ENCODE measurements at regions not wholly inside any gene's neighbourhood (a gene's known extent, or its start where the extent isn't known, plus 50 kb on each side); places are given as distances from the start of the nearest gene placed in this dataset.

DNA sequence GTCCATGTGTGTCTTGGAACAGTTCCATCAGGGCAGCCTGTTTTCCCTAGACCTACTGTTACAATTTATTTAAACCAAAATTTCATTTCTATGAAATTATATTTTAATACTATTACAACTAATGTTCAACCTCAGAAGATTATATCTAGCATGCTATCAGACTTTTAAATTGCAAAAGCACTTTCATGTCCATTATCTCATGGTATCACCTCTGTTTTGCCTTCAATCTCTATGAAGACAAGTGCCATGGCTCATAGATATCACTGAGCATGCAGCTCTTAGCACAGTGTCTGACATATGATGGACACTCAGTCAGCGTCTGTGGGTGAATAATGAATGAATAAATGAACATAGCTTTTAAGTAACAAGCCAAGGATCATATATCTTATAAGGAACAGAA lies 288.8 kb downstream of the RAD51AP2 start:
- H3K9me3 ChIP-seq: no peaks in the 10 kb centered on the region
- TF ChIP-seq NRF1 (IDR thresholded peaks at IDR 0.05; ENCODE audit: low read depth, low read length): no peak
- no peak for TF ChIP-seq PBX3 (IDR thresholded peaks at IDR 0.05)
- no peak for TF ChIP-seq POLR2AphosphoS5 (IDR thresholded peaks at IDR 0.05; ENCODE audit: low read depth, low read length)
- TF ChIP-seq, protein P1, sequence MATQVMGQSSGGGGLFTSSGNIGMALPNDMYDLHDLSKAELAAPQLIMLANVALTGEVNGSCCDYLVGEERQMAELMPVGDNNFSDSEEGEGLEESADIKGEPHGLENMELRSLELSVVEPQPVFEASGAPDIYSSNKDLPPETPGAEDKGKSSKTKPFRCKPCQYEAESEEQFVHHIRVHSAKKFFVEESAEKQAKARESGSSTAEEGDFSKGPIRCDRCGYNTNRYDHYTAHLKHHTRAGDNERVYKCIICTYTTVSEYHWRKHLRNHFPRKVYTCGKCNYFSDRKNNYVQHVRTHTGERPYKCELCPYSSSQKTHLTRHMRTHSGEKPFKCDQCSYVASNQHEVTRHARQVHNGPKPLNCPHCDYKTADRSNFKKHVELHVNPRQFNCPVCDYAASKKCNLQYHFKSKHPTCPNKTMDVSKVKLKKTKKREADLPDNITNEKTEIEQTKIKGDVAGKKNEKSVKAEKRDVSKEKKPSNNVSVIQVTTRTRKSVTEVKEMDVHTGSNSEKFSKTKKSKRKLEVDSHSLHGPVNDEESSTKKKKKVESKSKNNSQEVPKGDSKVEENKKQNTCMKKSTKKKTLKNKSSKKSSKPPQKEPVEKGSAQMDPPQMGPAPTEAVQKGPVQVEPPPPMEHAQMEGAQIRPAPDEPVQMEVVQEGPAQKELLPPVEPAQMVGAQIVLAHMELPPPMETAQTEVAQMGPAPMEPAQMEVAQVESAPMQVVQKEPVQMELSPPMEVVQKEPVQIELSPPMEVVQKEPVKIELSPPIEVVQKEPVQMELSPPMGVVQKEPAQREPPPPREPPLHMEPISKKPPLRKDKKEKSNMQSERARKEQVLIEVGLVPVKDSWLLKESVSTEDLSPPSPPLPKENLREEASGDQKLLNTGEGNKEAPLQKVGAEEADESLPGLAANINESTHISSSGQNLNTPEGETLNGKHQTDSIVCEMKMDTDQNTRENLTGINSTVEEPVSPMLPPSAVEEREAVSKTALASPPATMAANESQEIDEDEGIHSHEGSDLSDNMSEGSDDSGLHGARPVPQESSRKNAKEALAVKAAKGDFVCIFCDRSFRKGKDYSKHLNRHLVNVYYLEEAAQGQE (IDR thresholded peaks at IDR 0.05; ENCODE audit: low read depth, low read length): no peak
- TF ChIP-seq CHD2 (IDR thresholded peaks at IDR 0.05; ENCODE audit: low read length, partially characterized antibody): peak; percentile 33
- no peak for TF ChIP-seq EZH2phosphoT487 (IDR thresholded peaks at IDR 0.05; ENCODE audit: borderline replicate concordance, low read depth)
- 0 out of 2 replicates have a peak, but pooled peaks have one; percentile 37 for TF ChIP-seq RCOR1 (IDR thresholded peaks at IDR 0.05; ENCODE audit: low read length)
- TF ChIP-seq TCF12 (IDR thresholded peaks at IDR 0.05): no peak
- TF ChIP-seq EP300 (IDR thresholded peaks at IDR 0.05; ENCODE audit: borderline replicate concordance in 1 of 2, low read depth in 1 of 2, low read length in 1 of 2): peak in 1 of 2 experiments; percentile 46; a peak in 1 of 4 replicates
- TF ChIP-seq MXI1 (IDR thresholded peaks at IDR 0.05; ENCODE audit: low read depth, low read length): no peak
- TF ChIP-seq GATA2 (CRISPR knock-in tag; IDR thresholded peaks at IDR 0.05): peak; percentile 59; the same call in 1 of the 2 replicates
- no peak for TF ChIP-seq RXRA (IDR thresholded peaks at IDR 0.05; ENCODE audit: borderline replicate concordance, low read depth)
- TF ChIP-seq TEAD4 (IDR thresholded peaks at IDR 0.05; ENCODE audit: borderline replicate concordance, insufficient read depth): no peak
- no peak for TF ChIP-seq RFX5 (IDR thresholded peaks at IDR 0.05; ENCODE audit: low read length)
- CTCF ChIA-PET: interaction anchor here (1.9 kb wide), 1 partner anchor 17 kb away, joined by 4 read pairs; no protein-coding TSS in a partner anchor
- H4K20me1 ChIP-seq (ENCODE audit: insufficient read depth): no peaks in the 10 kb centered on the region
- POLR2A ChIA-PET: no interaction called here
- H3K9me2 ChIP-seq: no peaks in the 10 kb centered on the region
- H3K4me1 ChIP-seq (ENCODE audit: control insufficient read depth in 1 of 2, insufficient read depth in 2 of 2, low read depth in 1 of 2, low read length in 1 of 2): peaks cover 0 to 2% of the 10 kb centered on the region in 2 experiments; a peak in 2 of 4 replicates
- H3K27me3 ChIP-seq (ENCODE audit: insufficient read depth): no peaks in the 10 kb centered on the region
- no peaks in the 10 kb centered on the region for H3F3A ChIP-seq (replicated peaks; ENCODE audit: insufficient read depth)
- no peak for DNase-seq
- no peaks in the 10 kb centered on the region for H3K79me2 ChIP-seq (ENCODE audit: insufficient read depth)
- H2AFZ ChIP-seq (ENCODE audit: low read depth): no peak overlapping the region
- H3K4me2 ChIP-seq: no peak overlapping the region
- no peaks in the 10 kb centered on the region for H3K36me3 ChIP-seq (replicated peaks in 1 of 2; ENCODE audit: control insufficient read depth in 1 of 2, insufficient read depth in 2 of 2, low read length in 1 of 2)
- no peak overlapping the region for H3K9ac ChIP-seq
- 8% methylated on average over 1 of the region's 1 CpG for WGBS (ENCODE audit: low lambda C conversion rate)
- H3K27ac ChIP-seq (ENCODE audit: low read depth in 2 of 2, low read length in 1 of 2): no peak overlapping the region
- H3K4me3 ChIP-seq (ENCODE audit: low read depth in 2 of 2, low read length in 1 of 2): no peak overlapping the region
